ENCODE measurements at regions not wholly inside any gene's neighbourhood (a gene's known extent, or its start where the extent isn't known, plus 50 kb on each side); places are given as distances from the start of the nearest gene placed in this dataset.

GRCh38 chr7:137167609-137168008 lies 175.9 kb downstream of the PTN start (continued):
- TF ChIP-seq JUNB (IDR thresholded peaks at IDR 0.05; ENCODE audit: unreplicated experiment) = no peak
- no peak for TF ChIP-seq CREB1 (CRISPR knock-in tag; IDR thresholded peaks at IDR 0.05; ENCODE audit: low read depth)
- no peak for TF ChIP-seq ETS1 (IDR thresholded peaks at IDR 0.05)
- TF ChIP-seq ZNF114 (CRISPR knock-in tag; IDR thresholded peaks at IDR 0.05) = no peak
- TF ChIP-seq POLR2AphosphoS5 (IDR thresholded peaks at IDR 0.05; ENCODE audit: low read depth) = no peak
- TF ChIP-seq STAT1 (IDR thresholded peaks at IDR 0.05; ENCODE audit: unreplicated experiment) = no peak
- TF ChIP-seq EZH2phosphoT487 (IDR thresholded peaks at IDR 0.05; ENCODE audit: unreplicated experiment) = no peak
- no peak for TF ChIP-seq REST (IDR thresholded peaks at IDR 0.05; ENCODE audit: unreplicated experiment)
- no peak for TF ChIP-seq ZNF331 (CRISPR knock-in tag; IDR thresholded peaks at IDR 0.05; ENCODE audit: low read depth)

- peaks cover 9% of the 10 kb centered on the region; the same call in 2 of the 3 replicates for H3K4me1 Mint-ChIP-seq
- H3K4me3 ChIP-seq = no peak overlapping the region
- no peaks in the 10 kb centered on the region for H3K27me3 Mint-ChIP-seq (ENCODE audit: insufficient read depth, low read depth, poor library complexity)
- no peaks in the 10 kb centered on the region for H3K36me3 ChIP-seq (ENCODE audit: insufficient read depth)
- H3K4me2 ChIP-seq = no peak overlapping the region
- no peaks in the 10 kb centered on the region for H3F3A ChIP-seq (replicated peaks; ENCODE audit: low read depth)
- H4K20me1 ChIP-seq (replicated peaks; ENCODE audit: insufficient read depth) = no peaks in the 10 kb centered on the region
- DNase-seq (ENCODE audit: low spot score) (no peak), ATAC-seq (no peak)
- no peaks in the 10 kb centered on the region for H3K9me2 ChIP-seq (ENCODE audit: insufficient read depth)
- H3K4me3 Mint-ChIP-seq = no peak overlapping the region
- no peaks in the 10 kb centered on the region for H3K36me3 Mint-ChIP-seq (ENCODE audit: low read depth)
- no peak overlapping the region for H3K27ac ChIP-seq (ENCODE audit: low read depth)
- H3K79me2 ChIP-seq (replicated peaks; ENCODE audit: insufficient read depth) = no peaks in the 10 kb centered on the region
- TF ChIP-seq CTCF (conservative IDR thresholded peaks at IDR 0.05; ENCODE audit: low read depth in 2 of 2) = no peak
- TF ChIP-seq JUNB (IDR thresholded peaks at IDR 0.05; ENCODE audit: unreplicated experiment) = no peak
- TF ChIP-seq ZNF462 (CRISPR knock-in tag; IDR thresholded peaks at IDR 0.05) = no peak
- no peak for TF ChIP-seq STAT1 (IDR thresholded peaks at IDR 0.05; ENCODE audit: unreplicated experiment)
- no peak for TF ChIP-seq NANOG (IDR thresholded peaks at IDR 0.05; ENCODE audit: borderline replicate concordance)
- no peak for TF ChIP-seq EZH2phosphoT487 (IDR thresholded peaks at IDR 0.05; ENCODE audit: unreplicated experiment)
- TF ChIP-seq POLR2AphosphoS5 (IDR thresholded peaks at IDR 0.05; ENCODE audit: low read depth) = no peak
- H3K27me3 ChIP-seq (ENCODE audit: insufficient read depth) = no peaks in the 10 kb centered on the region
- no peak overlapping the region for H2AFZ ChIP-seq
- peaks cover 4% of the 10 kb centered on the region; the same call in 1 of the 2 replicates for H3K4me1 ChIP-seq (ENCODE audit: insufficient read depth)
- no peak overlapping the region for H3K27ac Mint-ChIP-seq
- H3K9me3 Mint-ChIP-seq = no peaks in the 10 kb centered on the region
Measured at GRCh38 chr7:137166363-137166762, 177.2 kb downstream of the PTN start.
